Testis (tissue), 2 donors: ENCODE measurements at regions not wholly inside any gene's neighbourhood (a gene's known extent, or its start where the extent isn't known, plus 50 kb on each side); places are given as distances from the start of the nearest gene placed in this dataset.

Experiments used
- CTCF ChIP-seq, 3 experiments: fragments of 450-650 bp in 2 of 3; fragments of 200-600 bp in 1 of 3; sonication (generic) in 1 of 3; IDR thresholded peaks; one replicate each; pipeline ENCODE4 v1.5.1; 2016 to 2019; ENCODE audit warnings: antibody characterized with exemption in 3 of 3, mild to moderate bottlenecking in 2 of 3, moderate library complexity in 1 of 3
- POLR2A ChIP-seq: fragments of 450-650 bp; IDR thresholded peaks from one replicate; pipeline ENCODE4 v1.6.1; 2017; ENCODE audit warnings: antibody characterized with exemption, mild to moderate bottlenecking, moderate library complexity

GRCh38 chr18:11468120-11468519 lies 141.3 kb upstream of the SLC35G4 start:
- no peak for TF ChIP-seq CTCF (IDR thresholded peaks at IDR 0.05)
- no peak for TF ChIP-seq POLR2A
